CD4-positive, CD25-positive, alpha-beta regulatory T cell (primary cell): ENCODE measurements at regions not wholly inside any gene's neighbourhood (a gene's known extent, or its start where the extent isn't known, plus 50 kb on each side); places are given as distances from the start of the nearest gene placed in this dataset.

Experiments
- ATAC-seq, 2 donors: fragments of 150-1000 bp; cut with Tn5 transposase; one replicate each; pipeline ENCODE4 v1.10.0; 2021; ENCODE audit warnings: low read depth in 2 of 2, moderate number of reproducible peaks in 2 of 2, moderate library complexity in 1 of 2
- DNase-seq, 3 donors: peaks; one replicate each; pipeline versions ENCODE4 v3.0.0 to v3.0.0-alpha.2; 2012 to 2022; ENCODE audit warnings: mixed read lengths in 1 of 3
- H3K27ac ChIP-seq: one replicate; pipeline ENCODE4 v1.7.0; 2013; ENCODE audit warnings: mild to moderate bottlenecking, low read length; ENCODE audit not compliant: insufficient read depth, poor library complexity, severe bottlenecking
- H3K27me3 ChIP-seq: one replicate; pipeline ENCODE4 v1.7.0; 2013; ENCODE audit warnings: low read length; ENCODE audit not compliant: control insufficient read depth, insufficient read depth
- H3K36me3 ChIP-seq: one replicate; pipeline ENCODE4 v1.7.0; 2013; ENCODE audit warnings: mild to moderate bottlenecking, low read length, moderate library complexity; ENCODE audit not compliant: control insufficient read depth, insufficient read depth
- H3K4me1 ChIP-seq: 2 replicates; pipeline ENCODE4 v1.7.0; 2013; ENCODE audit warnings: mild to moderate bottlenecking, low read length; ENCODE audit not compliant: insufficient read depth, control insufficient read depth, poor library complexity, severe bottlenecking
- H3K4me3 ChIP-seq: one replicate; pipeline ENCODE4 v1.7.0; 2013; ENCODE audit warnings: low read depth, mild to moderate bottlenecking, low read length, moderate library complexity
- H3K9me3 ChIP-seq, 2 experiments: 1 replicate in 1 of 2; 2 replicates in 1 of 2; pipeline ENCODE4 v1.7.0; 2013; ENCODE audit warnings: low read length in 2 of 2, mild to moderate bottlenecking in 1 of 2, moderate library complexity in 1 of 2; ENCODE audit not compliant: control insufficient read depth in 2 of 2
- H3K27ac Mint-ChIP-seq, 3 donors: one replicate each; pipeline ENCODE4 v1.8.0; 2020 to 2022; ENCODE audit warnings: mild to moderate bottlenecking in 3 of 3, mixed read lengths in 3 of 3, moderate library complexity in 2 of 3
- H3K27me3 Mint-ChIP-seq: one replicate; pipeline ENCODE4 v1.8.0; 2022; ENCODE audit warnings: mild to moderate bottlenecking, mixed read lengths
- H3K36me3 Mint-ChIP-seq: one replicate; pipeline ENCODE4 v1.8.0; 2020; ENCODE audit warnings: mixed read lengths
- H3K4me1 Mint-ChIP-seq, 4 donors: one replicate each; pipeline ENCODE4 v1.8.0; 2020 to 2022; ENCODE audit warnings: mixed read lengths in 4 of 4, mild to moderate bottlenecking in 1 of 4
- H3K4me3 Mint-ChIP-seq, 4 donors: one replicate each; pipeline ENCODE4 v1.8.0; 2020 to 2022; ENCODE audit warnings: mild to moderate bottlenecking in 4 of 4, mixed read lengths in 4 of 4, moderate library complexity in 3 of 4
- H3K9me3 Mint-ChIP-seq, 7 donors: one replicate each; pipeline ENCODE4 v1.8.0; 2020 to 2022; ENCODE audit warnings: mixed read lengths in 7 of 7, mild to moderate bottlenecking in 3 of 7, moderate library complexity in 2 of 7

DNA sequence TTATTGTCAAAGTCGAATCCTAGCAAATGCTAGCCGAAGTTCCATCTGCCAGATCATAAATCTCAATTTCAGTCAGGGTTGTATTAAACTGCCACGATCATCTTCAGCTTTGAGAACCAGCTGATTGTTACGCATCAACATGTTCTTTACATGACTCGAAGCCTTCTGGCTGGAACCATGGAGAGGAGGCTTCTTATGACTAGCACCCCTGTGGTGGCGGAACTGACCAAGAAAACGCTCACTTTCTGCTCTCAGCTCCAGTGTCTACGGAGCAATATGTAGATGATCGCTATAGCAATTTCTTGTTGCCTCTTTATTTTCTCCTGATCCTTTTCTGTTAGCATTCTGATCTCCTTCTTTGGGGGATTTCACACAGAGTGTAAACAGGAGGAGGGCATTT is 479.4 kb upstream of the SLC35B3 start:
- Mint-ChIP-seq H3K27ac (no peak overlapping the region), H3K4me3 (no peak overlapping the region), H3K36me3 (no peaks in the 10 kb centered on the region), H3K9me3 (peaks cover 2 to 24% (median 6%) of the 10 kb centered on the region in 7 donors), H3K27me3 (no peaks in the 10 kb centered on the region), H3K4me1 (no peaks in the 10 kb centered on the region)
- Histone ChIP-seq H3K27ac (no peak overlapping the region), H3K9me3 (peaks cover 0 to 2% of the 10 kb centered on the region in 2 experiments), H3K36me3 (no peaks in the 10 kb centered on the region), H3K4me1 (no peaks in the 10 kb centered on the region), H3K27me3 (no peaks in the 10 kb centered on the region), H3K4me3 (no peak overlapping the region)
- no peak for ATAC-seq
- DNase-seq, result no peak

DNA sequence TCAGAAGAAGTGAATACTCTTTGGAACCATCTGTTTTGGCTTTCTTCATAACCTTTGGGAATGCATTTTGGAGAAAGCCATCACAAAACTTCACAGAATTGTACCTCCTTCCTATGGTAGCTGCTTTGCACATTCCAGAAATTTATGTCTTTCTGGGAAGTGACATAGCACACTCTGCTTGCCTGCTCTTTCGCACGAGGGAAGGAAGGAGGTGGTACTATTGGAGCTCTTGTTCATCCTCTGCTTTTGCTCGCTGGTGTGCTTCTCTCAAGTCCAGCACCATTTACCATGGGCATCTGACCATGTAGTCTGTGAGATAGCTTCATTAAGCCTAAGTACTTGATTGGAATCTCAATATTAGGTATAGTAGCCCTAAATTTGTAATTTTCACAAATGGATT is 473.3 kb upstream of the SLC35B3 start:
- Histone ChIP-seq H3K4me3 (no peak overlapping the region), H3K27me3 (no peaks in the 10 kb centered on the region), H3K9me3 (peaks cover 0 to 2% of the 10 kb centered on the region in 2 experiments), H3K27ac (no peak overlapping the region), H3K36me3 (no peaks in the 10 kb centered on the region), H3K4me1 (no peaks in the 10 kb centered on the region)
- Mint-ChIP-seq H3K4me3 (no peak overlapping the region), H3K27me3 (no peaks in the 10 kb centered on the region), H3K36me3 (no peaks in the 10 kb centered on the region), H3K27ac (no peak overlapping the region), H3K4me1 (no peaks in the 10 kb centered on the region), H3K9me3 (peaks cover 0 to 18% (median 7%) of the 10 kb centered on the region in 7 donors)
- DNase-seq, result no peak
- ATAC-seq, result no peak

DNA sequence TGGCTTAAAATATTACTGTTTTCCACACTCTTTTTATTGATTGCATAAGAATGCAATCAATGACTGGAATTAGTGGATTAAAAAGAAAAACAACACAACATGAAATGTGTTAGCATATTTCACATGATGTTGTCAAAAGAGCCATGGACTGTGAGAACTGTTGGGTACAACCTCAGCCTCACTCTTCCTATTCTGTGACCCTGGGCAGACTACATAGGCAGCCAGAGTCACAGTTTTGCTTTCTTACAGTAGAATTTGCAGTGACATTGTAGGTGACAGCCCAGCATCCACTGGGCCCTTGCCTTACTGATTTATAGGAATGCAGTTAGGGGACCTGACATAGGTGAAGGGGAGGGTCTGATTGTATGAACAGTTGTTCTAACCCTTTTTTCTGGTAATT is 471.4 kb upstream of the SLC35B3 start:
- no peak for DNase-seq
- H3K36me3 Mint-ChIP-seq, result no peaks in the 10 kb centered on the region
- no peaks in the 10 kb centered on the region for H3K27me3 Mint-ChIP-seq
- H3K27ac Mint-ChIP-seq, result no peak overlapping the region
- H3K36me3 ChIP-seq, result no peaks in the 10 kb centered on the region
- H3K9me3 ChIP-seq, result peaks cover 0 to 2% of the 10 kb centered on the region in 2 experiments
- peaks cover 0 to 7% (median 2%) of the 10 kb centered on the region in 7 donors for H3K9me3 Mint-ChIP-seq
- no peaks in the 10 kb centered on the region for H3K27me3 ChIP-seq
- no peaks in the 10 kb centered on the region for H3K4me1 ChIP-seq
- no peak overlapping the region for H3K4me3 ChIP-seq
- H3K27ac ChIP-seq, result no peak overlapping the region
- no peak for ATAC-seq
- H3K4me1 Mint-ChIP-seq, result no peaks in the 10 kb centered on the region
- no peak overlapping the region for H3K4me3 Mint-ChIP-seq

DNA sequence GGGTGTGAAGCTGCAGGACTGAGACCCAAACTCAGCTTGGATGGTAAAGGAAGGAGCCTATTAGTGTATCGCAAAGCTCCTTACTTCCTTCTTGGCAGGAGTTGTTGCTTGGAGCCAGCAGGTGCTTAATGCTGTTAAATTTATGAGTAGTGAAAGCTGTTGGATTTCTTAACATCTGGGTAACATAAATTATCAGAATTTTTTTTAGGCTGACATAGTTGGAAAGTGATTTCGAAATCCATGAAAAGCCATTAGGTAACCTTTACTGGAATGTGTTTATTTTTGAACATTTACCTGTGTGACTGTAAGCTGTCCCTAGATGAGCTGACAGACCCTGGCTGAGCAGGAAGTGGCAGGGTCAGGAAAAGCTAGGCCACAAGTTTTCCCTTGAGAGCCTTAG is 470.4 kb upstream of the SLC35B3 start:
- no peak for ATAC-seq

DNA sequence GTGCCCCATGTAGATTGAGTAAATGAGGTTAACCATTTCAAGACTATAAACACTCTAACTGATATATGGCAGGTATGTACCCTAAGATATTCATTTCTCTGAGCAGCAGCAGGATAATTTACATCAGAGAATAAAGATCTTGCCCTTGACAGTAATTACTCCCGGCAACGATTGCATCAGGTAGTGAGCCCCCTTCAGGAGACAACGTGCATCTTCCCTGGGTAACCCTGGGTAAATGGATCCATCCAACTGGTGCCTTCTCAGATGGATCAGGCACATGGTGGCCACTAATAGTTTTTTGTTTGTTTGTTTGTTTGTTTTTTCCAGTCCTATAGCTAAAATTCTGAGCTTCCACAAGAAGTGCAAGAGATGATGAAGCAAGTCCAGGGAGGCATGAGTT is 469.4 kb upstream of the SLC35B3 start:
- Mint-ChIP-seq H3K4me1 (no peaks in the 10 kb centered on the region), H3K4me3 (no peak overlapping the region), H3K9me3 (peaks cover 0 to 6% (median 2%) of the 10 kb centered on the region in 7 donors), H3K27ac (no peak overlapping the region), H3K36me3 (no peaks in the 10 kb centered on the region), H3K27me3 (no peaks in the 10 kb centered on the region)
- DNase-seq, result no peak
- Histone ChIP-seq H3K36me3 (no peaks in the 10 kb centered on the region), H3K9me3 (no peaks in the 10 kb centered on the region), H3K27me3 (no peaks in the 10 kb centered on the region), H3K27ac (no peak overlapping the region), H3K4me3 (no peak overlapping the region), H3K4me1 (no peaks in the 10 kb centered on the region)
- ATAC-seq, result no peak

More for the DNA sequence above, 470.4 kb upstream of the SLC35B3 start:
- Histone ChIP-seq H3K27ac (no peak overlapping the region), H3K36me3 (no peaks in the 10 kb centered on the region), H3K4me3 (no peak overlapping the region), H3K9me3 (no peaks in the 10 kb centered on the region), H3K27me3 (no peaks in the 10 kb centered on the region), H3K4me1 (no peaks in the 10 kb centered on the region)
- Mint-ChIP-seq H3K4me3 (no peak overlapping the region), H3K27ac (no peak overlapping the region), H3K4me1 (no peaks in the 10 kb centered on the region), H3K9me3 (peaks cover 0 to 6% (median 2%) of the 10 kb centered on the region in 7 donors), H3K27me3 (no peaks in the 10 kb centered on the region), H3K36me3 (no peaks in the 10 kb centered on the region)
- no peak for DNase-seq

DNA sequence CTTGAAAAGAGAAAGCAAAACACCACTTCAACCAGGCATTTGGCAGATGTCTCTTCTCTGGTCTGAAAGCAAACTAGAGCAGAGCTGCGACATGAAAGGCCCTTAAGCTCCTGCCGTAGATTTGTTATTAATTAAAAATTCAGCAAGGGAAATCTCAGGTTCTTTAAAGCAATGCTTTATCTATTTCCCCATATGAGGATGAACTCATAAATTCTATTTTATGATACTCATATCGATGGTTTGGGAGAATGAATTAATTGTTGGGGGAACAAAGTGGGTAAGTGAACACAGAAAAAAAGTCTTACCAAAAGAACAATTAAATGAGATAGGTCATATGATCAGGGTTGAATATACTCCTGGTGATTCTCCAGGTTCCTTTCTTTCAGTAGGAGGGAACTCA is 464.7 kb upstream of the SLC35B3 start:
- Mint-ChIP-seq H3K27ac (no peak overlapping the region), H3K9me3 (peaks cover 0 to 5% (median 0%) of the 10 kb centered on the region in 7 donors), H3K36me3 (no peaks in the 10 kb centered on the region), H3K27me3 (no peaks in the 10 kb centered on the region), H3K4me3 (peak overlapping the region in 1 of 4 donors; percentile 36), H3K4me1 (no peaks in the 10 kb centered on the region)
- Histone ChIP-seq H3K4me3 (no peak overlapping the region), H3K4me1 (no peaks in the 10 kb centered on the region), H3K36me3 (no peaks in the 10 kb centered on the region), H3K27ac (no peak overlapping the region), H3K9me3 (no peaks in the 10 kb centered on the region), H3K27me3 (no peaks in the 10 kb centered on the region)
- ATAC-seq (no peak), DNase-seq (no peak)

DNA sequence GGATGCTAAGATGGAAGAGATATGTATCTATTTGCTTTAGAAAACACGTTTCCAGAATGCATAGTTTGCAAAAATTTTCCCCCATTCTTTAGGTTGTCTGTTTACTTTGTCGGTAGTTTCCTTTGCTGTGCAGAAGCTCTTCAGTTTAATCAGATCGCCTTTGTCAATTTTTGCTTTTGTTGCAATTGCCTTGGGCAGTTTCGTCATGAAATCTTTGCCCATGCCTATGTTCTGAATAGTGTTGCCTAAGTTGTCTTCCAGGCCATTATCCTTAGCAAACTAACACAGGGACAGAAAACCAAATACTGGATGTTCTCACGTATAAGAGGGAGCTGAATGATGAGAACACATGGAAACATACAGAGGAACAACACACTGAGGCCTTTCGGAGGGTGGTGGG is 454.2 kb upstream of the SLC35B3 start:
- Mint-ChIP-seq H3K9me3 (peaks cover 0 to 2% (median 0%) of the 10 kb centered on the region in 7 donors), H3K27ac (no peak overlapping the region), H3K4me1 (no peaks in the 10 kb centered on the region), H3K36me3 (no peaks in the 10 kb centered on the region), H3K4me3 (no peak overlapping the region), H3K27me3 (no peaks in the 10 kb centered on the region)
- no peaks in the 10 kb centered on the region for H3K4me1 ChIP-seq
- no peak overlapping the region for H3K27ac ChIP-seq
- H3K9me3 ChIP-seq, result no peaks in the 10 kb centered on the region
- no peaks in the 10 kb centered on the region for H3K27me3 ChIP-seq
- no peaks in the 10 kb centered on the region for H3K36me3 ChIP-seq
- DNase-seq (no peak), ATAC-seq (no peak)
- H3K4me3 ChIP-seq, result no peak overlapping the region

DNA sequence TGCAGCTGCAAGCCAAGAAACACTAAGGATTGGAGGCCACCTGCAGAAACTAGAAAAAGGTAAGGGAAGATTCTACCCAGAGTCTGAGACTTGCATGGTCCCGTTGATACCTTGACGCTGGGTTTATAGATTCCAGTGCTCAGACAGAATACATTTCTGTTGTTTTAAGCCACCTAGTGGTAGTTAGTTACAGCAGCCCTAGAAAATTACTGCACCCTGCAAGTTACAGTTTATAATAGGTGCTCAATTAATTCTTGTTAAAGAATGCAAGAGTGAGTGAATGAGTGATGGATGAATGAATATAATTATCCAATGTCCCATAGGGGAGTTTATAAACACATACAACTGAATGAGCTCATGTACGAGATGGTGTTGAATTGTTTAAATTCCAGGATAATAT is 453.1 kb upstream of the SLC35B3 start:
- DNase-seq, result no peak
- no peaks in the 10 kb centered on the region for H3K36me3 Mint-ChIP-seq
- Histone ChIP-seq H3K36me3 (no peaks in the 10 kb centered on the region), H3K4me3 (no peak overlapping the region), H3K4me1 (no peaks in the 10 kb centered on the region), H3K27me3 (no peaks in the 10 kb centered on the region), H3K9me3 (no peaks in the 10 kb centered on the region), H3K27ac (no peak overlapping the region)
- no peak for ATAC-seq
- no peaks in the 10 kb centered on the region for H3K4me1 Mint-ChIP-seq
- H3K27me3 Mint-ChIP-seq, result no peaks in the 10 kb centered on the region
- H3K4me3 Mint-ChIP-seq, result no peak overlapping the region
- no peak overlapping the region for H3K27ac Mint-ChIP-seq
- H3K9me3 Mint-ChIP-seq, result peaks cover 0 to 4% (median 0%) of the 10 kb centered on the region in 7 donors
